ENCODE measurements at regions not wholly inside any gene's neighbourhood (a gene's known extent, or its start where the extent isn't known, plus 50 kb on each side); places are given as distances from the start of the nearest gene placed in this dataset.

GRCh38 chr13:37177125-37177524, 71.7 kb upstream of the CSNK1A1L start:
- TF ChIP-seq DIDO1 (tag; IDR thresholded peaks at IDR 0.05; ENCODE audit: low read depth) (no peak), TAF1 (IDR thresholded peaks at IDR 0.05; ENCODE audit: control insufficient read depth, extremely low read depth, insufficient read depth, low read length, severe bottlenecking) (no peak), TBP (optimal IDR thresholded peaks at IDR 0.05; ENCODE audit: low read depth, low read length) (no peak), ZNF121 (CRISPR knock-in tag; conservative IDR thresholded peaks at IDR 0.05) (no peak), SIRT6 (IDR thresholded peaks at IDR 0.05; ENCODE audit: low read depth, low read length) (no peak), CBX1 (IDR thresholded peaks at IDR 0.05; ENCODE audit: low read depth) (no peak), FOXP4 (CRISPR knock-in tag; IDR thresholded peaks at IDR 0.05; ENCODE audit: borderline replicate concordance) (no peak), ATF1 (CRISPR knock-in tag; IDR thresholded peaks at IDR 0.05) (no peak), ATF1 (tag; IDR thresholded peaks at IDR 0.05) (no peak), ELF4 (CRISPR knock-in tag; IDR thresholded peaks at IDR 0.05) (no peak), HNRNPK (IDR thresholded peaks at IDR 0.05; ENCODE audit: low read depth, low read length, poor library complexity, severe bottlenecking) (no peak), E2F5 (CRISPR knock-in tag; IDR thresholded peaks at IDR 0.05) (no peak), ZNF780A (CRISPR knock-in tag; IDR thresholded peaks at IDR 0.05) (no peak), POLR2B (IDR thresholded peaks at IDR 0.05; ENCODE audit: low read depth, partially characterized antibody) (no peak)
- no TSS peak for BruUV-seq (replicated peaks)
- Histone ChIP-seq H3K9me3 (replicated peaks; ENCODE audit: control insufficient read depth, insufficient read depth, low read depth, low read length) (no peaks in the 10 kb centered on the region), H3K79me2 (ENCODE audit: control insufficient read depth, insufficient read depth, low read length) (no peaks in the 10 kb centered on the region), H3K4me1 (replicated peaks in 1 of 2; ENCODE audit: control insufficient read depth in 2 of 2, insufficient read depth in 2 of 2, low read length in 2 of 2) (no peaks in the 10 kb centered on the region), H3K9me1 (ENCODE audit: control insufficient read depth, insufficient read depth, low read length) (no peaks in the 10 kb centered on the region), H3K4me3 (no peak overlapping the region), H3K36me3 (ENCODE audit: control insufficient read depth, insufficient read depth, low read length) (no peaks in the 10 kb centered on the region), H3K27ac (ENCODE audit: extremely low read depth, low read depth, low read length) (no peak overlapping the region), H4K20me1 (replicated peaks; ENCODE audit: control insufficient read depth, insufficient read depth, low read length) (no peaks in the 10 kb centered on the region), H3K27me3 (ENCODE audit: control insufficient read depth in 2 of 2, insufficient read depth in 2 of 2, low read length in 2 of 2) (no peaks in the 10 kb centered on the region), H3K4me2 (ENCODE audit: insufficient read depth, low read length) (no peak overlapping the region), H3K9ac (ENCODE audit: insufficient read depth in 1 of 2, low read depth in 2 of 2, low read length in 2 of 2) (no peak overlapping the region), H2AFZ (ENCODE audit: low read depth, low read length) (no peak overlapping the region)
- POLR2A ChIA-PET, result no interaction called here
- intact Hi-C loops (cut with micrococcal nuclease) (no loop called here), in situ Hi-C loops (cut with MboI) (no loop called here)
- no peak for FAIRE-seq
- WGBS (ENCODE audit: insufficient coverage, low coverage, missing lambda C conversion rate), result 0% methylated on average over 3 of the region's 3 CpGs
- DNase-seq (ENCODE audit: extremely low read depth in 1 of 4, low spot score in 3 of 4), result no peak
- no peak for ATAC-seq
- CTCF ChIA-PET (ENCODE audit: low intra/inter-chr PET ratio), result no interaction called here
